Breast epithelium (tissue), 3 donors: ENCODE measurements at regions not wholly inside any gene's neighbourhood (a gene's known extent, or its start where the extent isn't known, plus 50 kb on each side); places are given as distances from the start of the nearest gene placed in this dataset.

Experiments used
- CTCF ChIP-seq, 3 donors: fragments of 450-650 bp; IDR thresholded peaks; one replicate each; pipeline ENCODE4 v1.5.1; 2016 to 2017; ENCODE audit warnings: antibody characterized with exemption in 3 of 3, mild to moderate bottlenecking in 3 of 3, moderate library complexity in 3 of 3
- POLR2A ChIP-seq: fragments of 450-650 bp; IDR thresholded peaks from one replicate; pipeline ENCODE4 v1.6.1; 2016; ENCODE audit warnings: antibody characterized with exemption, mild to moderate bottlenecking, moderate library complexity

- TF ChIP-seq CTCF (IDR thresholded peaks at IDR 0.05) (no peak), POLR2A (no peak)
These were observed 228.2 kb upstream of the LRFN5 start for GRCh38 chr14:41378526-41378925.
